ENCODE measurements at regions not wholly inside any gene's neighbourhood (a gene's known extent, or its start where the extent isn't known, plus 50 kb on each side); places are given as distances from the start of the nearest gene placed in this dataset.

GRCh38 chr4:140247237-140247636 is 93.3 kb upstream of the MAML3 start:
- ATAC-seq (ENCODE audit: low read depth) = no peak
- WGBS (ENCODE audit: insufficient coverage) = 0% methylated on average over 1 of the region's 2 CpGs

GRCh38 chr4:140246216-140246615 is 92.2 kb upstream of the MAML3 start:
- no peak overlapping the region for H3K27ac Mint-ChIP-seq
- intact Hi-C loops (cut with micrococcal nuclease) = no loop called here
- H3K9ac ChIP-seq (ENCODE audit: low read length) = no peak overlapping the region
- peaks cover 40% of the 10 kb centered on the region for H3K4me1 Mint-ChIP-seq
- H3K4me1 ChIP-seq (ENCODE audit: control insufficient read depth in 2 of 2, insufficient read depth in 2 of 2, low read length in 2 of 2) = peaks cover 31 to 34% of the 10 kb centered on the region in 2 donors
- H3K9me3 ChIP-seq (ENCODE audit: control extremely low read depth in 1 of 3, control insufficient read depth in 2 of 3, insufficient read depth in 1 of 3, low read length in 2 of 3) = no peaks in the 10 kb centered on the region
- H3K4me3 ChIP-seq (ENCODE audit: control extremely low read depth in 1 of 5, extremely low read depth in 1 of 5, insufficient read depth in 1 of 5, low read depth in 2 of 5, low read length in 4 of 5) = no peak overlapping the region
- no peaks in the 10 kb centered on the region for H3K27me3 ChIP-seq (replicated peaks in 1 of 4; ENCODE audit: control extremely low read depth in 1 of 4, control insufficient read depth in 3 of 4, insufficient read depth in 4 of 4, low read length in 3 of 4)
- TF ChIP-seq CTCF (IDR thresholded peaks at IDR 0.05) (no peak), EZH2 (IDR thresholded peaks at IDR 0.05; ENCODE audit: borderline replicate concordance, insufficient read depth, low read depth, low read length, poor library complexity, severe bottlenecking) (no peak)
- H3K79me2 ChIP-seq (ENCODE audit: control insufficient read depth, insufficient read depth, low read length) = no peaks in the 10 kb centered on the region
- ATAC-seq (ENCODE audit: low read depth) = no peak
- WGBS (ENCODE audit: insufficient coverage) = no CpG with 5 or more reads among the region's 3 CpGs
- H3K27ac ChIP-seq (ENCODE audit: low read length in 2 of 2) = no peak overlapping the region
- ChIA-PET CTCF (no interaction called here), POLR2A (no interaction called here)
- no peaks in the 10 kb centered on the region for H4K20me1 ChIP-seq (ENCODE audit: control insufficient read depth, insufficient read depth, low read length, poor library complexity, severe bottlenecking)
- peaks cover 14% of the 10 kb centered on the region for H3K27me3 Mint-ChIP-seq
- H3K4me3 Mint-ChIP-seq = no peak overlapping the region
- H3K4me2 ChIP-seq (replicated peaks; ENCODE audit: low read depth, low read length, poor library complexity, severe bottlenecking) = no peak overlapping the region
- no peak for DNase-seq
- H2AFZ ChIP-seq (ENCODE audit: insufficient read depth, low read depth, low read length, poor library complexity, severe bottlenecking) = no peak overlapping the region
- no peaks in the 10 kb centered on the region for H3K9me3 Mint-ChIP-seq (ENCODE audit: insufficient read depth)
- no peaks in the 10 kb centered on the region for H3K36me3 ChIP-seq (replicated peaks in 1 of 2; ENCODE audit: control extremely low read depth in 1 of 2, control insufficient read depth in 1 of 2, extremely low read depth in 1 of 2, insufficient read depth in 2 of 2, low read length in 1 of 2)

More at GRCh38 chr4:140247237-140247636, 93.3 kb upstream of the MAML3 start:
- Histone ChIP-seq H3K4me2 (replicated peaks; ENCODE audit: low read depth, low read length, poor library complexity, severe bottlenecking) (no peak overlapping the region), H3K4me1 (ENCODE audit: control insufficient read depth in 2 of 2, insufficient read depth in 2 of 2, low read length in 2 of 2) (peaks cover 24 to 28% of the 10 kb centered on the region in 2 donors), H3K27me3 (replicated peaks in 1 of 4; ENCODE audit: control extremely low read depth in 1 of 4, control insufficient read depth in 3 of 4, insufficient read depth in 4 of 4, low read length in 3 of 4) (peaks cover 0 to 4% (median 0%) of the 10 kb centered on the region in 4 experiments), H3K9ac (ENCODE audit: low read length) (no peak overlapping the region), H4K20me1 (ENCODE audit: control insufficient read depth, insufficient read depth, low read length, poor library complexity, severe bottlenecking) (no peaks in the 10 kb centered on the region), H2AFZ (ENCODE audit: insufficient read depth, low read depth, low read length, poor library complexity, severe bottlenecking) (no peak overlapping the region), H3K36me3 (replicated peaks in 1 of 2; ENCODE audit: control extremely low read depth in 1 of 2, control insufficient read depth in 1 of 2, extremely low read depth in 1 of 2, insufficient read depth in 2 of 2, low read length in 1 of 2) (no peaks in the 10 kb centered on the region), H3K4me3 (ENCODE audit: control extremely low read depth in 1 of 5, extremely low read depth in 1 of 5, insufficient read depth in 1 of 5, low read depth in 2 of 5, low read length in 4 of 5) (no peak overlapping the region), H3K27ac (ENCODE audit: low read length in 2 of 2) (no peak overlapping the region), H3K9me3 (ENCODE audit: control extremely low read depth in 1 of 3, control insufficient read depth in 2 of 3, insufficient read depth in 1 of 3, low read length in 2 of 3) (no peaks in the 10 kb centered on the region), H3K79me2 (ENCODE audit: control insufficient read depth, insufficient read depth, low read length) (no peaks in the 10 kb centered on the region)
- ChIA-PET CTCF (interaction anchor here (1.4 kb wide), 1 partner anchor 93 kb away, joined by 3 read pairs; the partner anchor contains the start of gene MAML3), POLR2A (no interaction called here)
- Mint-ChIP-seq H3K27me3 (peaks cover 22% of the 10 kb centered on the region), H3K4me3 (no peak overlapping the region), H3K4me1 (peaks cover 31% of the 10 kb centered on the region), H3K9me3 (ENCODE audit: insufficient read depth) (no peaks in the 10 kb centered on the region), H3K27ac (no peak overlapping the region)
- intact Hi-C loops (cut with micrococcal nuclease) = no loop called here
- no peak for DNase-seq
- no peak for TF ChIP-seq EZH2 (IDR thresholded peaks at IDR 0.05; ENCODE audit: borderline replicate concordance, insufficient read depth, low read depth, low read length, poor library complexity, severe bottlenecking)
- no peak for TF ChIP-seq CTCF (IDR thresholded peaks at IDR 0.05)

Measured in B cell (primary cell).